CD4-positive, alpha-beta T cell treated with Interleukin-21 for 1 hour (primary cell): ENCODE measurements at regions not wholly inside any gene's neighbourhood (a gene's known extent, or its start where the extent isn't known, plus 50 kb on each side); places are given as distances from the start of the nearest gene placed in this dataset.

Experiments used
- DNase-seq: peaks from one replicate; pipeline ENCODE4 v3.0.0-alpha.2; 2020

GRCh38 chr15:98146031-98146820 lies 185.7 kb downstream of the ARRDC4 start:
- DNase-seq, result no peak

- DNase-seq, result no peak
These were observed 186.9 kb downstream of the ARRDC4 start for GRCh38 chr15:98147415-98147814.

GRCh38 chr15:98150084-98150483 lies 189.6 kb downstream of the ARRDC4 start:
- DNase-seq, result no peak

- DNase-seq, result no peak
These were observed 190.0 kb downstream of the ARRDC4 start for GRCh38 chr15:98150536-98150935.

GRCh38 chr15:98151096-98151495 lies 190.6 kb downstream of the ARRDC4 start:
- DNase-seq, result no peak

GRCh38 chr15:98152156-98152555 lies 191.7 kb downstream of the ARRDC4 start:
- no peak for DNase-seq

- no peak for DNase-seq
These were observed 194.4 kb downstream of the ARRDC4 start for GRCh38 chr15:98154863-98155262.

- DNase-seq, result no peak
These were observed 194.9 kb downstream of the ARRDC4 start for GRCh38 chr15:98155356-98155755.

- peak; percentile 38 for DNase-seq
These were observed 199.7 kb downstream of the ARRDC4 start for GRCh38 chr15:98160236-98160635.

GRCh38 chr15:98163319-98164045 lies 203.0 kb downstream of the ARRDC4 start:
- DNase-seq, result no peak

- DNase-seq, result no peak
These were observed 204.1 kb downstream of the ARRDC4 start for GRCh38 chr15:98164571-98164970.

- no peak for DNase-seq
These were observed 204.5 kb downstream of the ARRDC4 start for GRCh38 chr15:98164986-98165385.

GRCh38 chr15:98167722-98168268 lies 207.3 kb downstream of the ARRDC4 start:
- DNase-seq, result no peak

GRCh38 chr15:98169551-98169950 lies 209.0 kb downstream of the ARRDC4 start:
- DNase-seq, result no peak

GRCh38 chr15:98174286-98174685 lies 213.8 kb downstream of the ARRDC4 start:
- DNase-seq, result no peak

- no peak for DNase-seq
These were observed 214.3 kb downstream of the ARRDC4 start for GRCh38 chr15:98174841-98175240.

GRCh38 chr15:98177966-98178592 lies 217.6 kb downstream of the ARRDC4 start:
- peak; percentile 42 for DNase-seq

- DNase-seq, result no peak
These were observed 218.4 kb downstream of the ARRDC4 start for GRCh38 chr15:98178861-98179260.

GRCh38 chr15:98187549-98187948 lies 227.0 kb downstream of the ARRDC4 start:
- DNase-seq, result no peak

- no peak for DNase-seq
These were observed 230.4 kb downstream of the ARRDC4 start for GRCh38 chr15:98190914-98191313.

GRCh38 chr15:98195796-98196195 lies 235.3 kb downstream of the ARRDC4 start:
- no peak for DNase-seq

- DNase-seq, result no peak
These were observed 235.9 kb downstream of the ARRDC4 start for GRCh38 chr15:98196371-98196770.

- no peak for DNase-seq
These were observed 241.8 kb downstream of the ARRDC4 start for GRCh38 chr15:98202256-98202655.
